NCI-H146 (cell line): ENCODE measurements at regions not wholly inside any gene's neighbourhood (a gene's known extent, or its start where the extent isn't known, plus 50 kb on each side); places are given as distances from the start of the nearest gene placed in this dataset.
"Not testable (repeated sequence)": the region's sequence is repeated elsewhere in the genome, so short reads cannot be mapped to it uniquely, and the experiment has no call there.

Experiments used
- DNase-seq: peaks from one replicate; lab custom pipeline; 2025; lab: John Stamatoyannopoulos, UW

GRCh38 chr13:108077284-108077683 is 138.1 kb downstream of the LIG4 start:
- DNase-seq: no peak

GRCh38 chr13:108074429-108074828 is 140.9 kb downstream of the LIG4 start:
- not testable (repeated sequence) for DNase-seq

- DNase-seq: no peak
These were observed 144.4 kb downstream of the LIG4 start for GRCh38 chr13:108070925-108071324.

- no peak for DNase-seq
These were observed 144.8 kb downstream of the LIG4 start for GRCh38 chr13:108070491-108070890.

GRCh38 chr13:108069521-108070210 is 145.7 kb downstream of the LIG4 start:
- DNase-seq: no peak

- not testable (repeated sequence) for DNase-seq
These were observed 151.0 kb downstream of the LIG4 start for GRCh38 chr13:108064372-108064771.

GRCh38 chr13:108060111-108060510 is 155.2 kb downstream of the LIG4 start:
- no peak for DNase-seq

- no peak for DNase-seq
These were observed 159.1 kb downstream of the LIG4 start for GRCh38 chr13:108056278-108056677.

GRCh38 chr13:108049211-108049610 is 166.1 kb downstream of the LIG4 start:
- no peak for DNase-seq

GRCh38 chr13:108044954-108045353 is 170.4 kb downstream of the LIG4 start:
- DNase-seq: no peak

- DNase-seq: not testable (repeated sequence)
These were observed 172.5 kb downstream of the LIG4 start for GRCh38 chr13:108042866-108043265.

GRCh38 chr13:108037348-108037747 is 178.0 kb downstream of the LIG4 start:
- DNase-seq: no peak

GRCh38 chr13:108036411-108036932 is 178.9 kb downstream of the LIG4 start:
- no peak for DNase-seq

- no peak for DNase-seq
These were observed 180.4 kb downstream of the LIG4 start for GRCh38 chr13:108034909-108035410.

- no peak for DNase-seq
These were observed 181.3 kb downstream of the LIG4 start for GRCh38 chr13:108033800-108034707.

GRCh38 chr13:108031865-108032264 is 183.5 kb downstream of the LIG4 start:
- no peak for DNase-seq

- no peak for DNase-seq
These were observed 184.6 kb downstream of the LIG4 start for GRCh38 chr13:108030769-108031168.

GRCh38 chr13:108026680-108027410 is 188.5 kb downstream of the LIG4 start:
- no peak for DNase-seq

- DNase-seq: no peak
These were observed 195.3 kb downstream of the LIG4 start for GRCh38 chr13:108020027-108020426.

GRCh38 chr13:108018371-108018870 is 196.9 kb downstream of the LIG4 start:
- DNase-seq: no peak

GRCh38 chr13:108006619-108007018 is 208.7 kb downstream of the LIG4 start:
- no peak for DNase-seq

- DNase-seq: no peak
These were observed 210.1 kb downstream of the LIG4 start for GRCh38 chr13:108005231-108005630.
